Progenitor cell of endocrine pancreas (in vitro differentiated cells): ENCODE measurements at regions not wholly inside any gene's neighbourhood (a gene's known extent, or its start where the extent isn't known, plus 50 kb on each side); places are given as distances from the start of the nearest gene placed in this dataset.

Source experiments
- DNase-seq: peaks from one replicate; pipeline ENCODE4 v3.0.0; 2021; ENCODE audit warnings: low spot score; ENCODE audit not compliant: unreplicated experiment
- H3K27ac Mint-ChIP-seq: 2 replicates; pipeline ENCODE4 v1.8.0; 2021; ENCODE audit warnings: mild to moderate bottlenecking, moderate library complexity, mixed read lengths
- H3K27me3 Mint-ChIP-seq: 2 replicates; pipeline ENCODE4 v1.8.0; 2021; ENCODE audit warnings: mixed read lengths
- H3K36me3 Mint-ChIP-seq: 2 replicates; pipeline ENCODE4 v1.8.0; 2022; ENCODE audit warnings: mixed read lengths; ENCODE audit not compliant: insufficient read depth
- H3K4me1 Mint-ChIP-seq: 2 replicates; pipeline ENCODE4 v1.8.0; 2021; ENCODE audit warnings: low read depth, mixed read lengths
- H3K4me3 Mint-ChIP-seq: 2 replicates; pipeline ENCODE4 v1.8.0; 2021; ENCODE audit warnings: low read depth, mild to moderate bottlenecking, moderate library complexity, mixed read lengths
- H3K9me3 Mint-ChIP-seq: 2 replicates; pipeline ENCODE4 v1.8.0; 2021; ENCODE audit warnings: low read depth, mixed read lengths
- CTCF ChIP-seq: fragments of 200-600 bp; sonication (generic); IDR thresholded peaks from one replicate; pipeline ENCODE4 v1.5.0; 2021; ENCODE audit warnings: antibody characterized with exemption, mild to moderate bottlenecking; ENCODE audit not compliant: unreplicated experiment

GRCh38 chr4:4794421-4794820, 65.0 kb upstream of the MSX1 start:
- H3K27me3 Mint-ChIP-seq: peaks cover 3% of the 10 kb centered on the region
- no peak overlapping the region for H3K27ac Mint-ChIP-seq
- DNase-seq: no peak
- no peak for TF ChIP-seq CTCF
- H3K9me3 Mint-ChIP-seq: peaks cover 5% of the 10 kb centered on the region
- no peaks in the 10 kb centered on the region for H3K4me1 Mint-ChIP-seq
- peaks cover 2% of the 10 kb centered on the region for H3K36me3 Mint-ChIP-seq
- H3K4me3 Mint-ChIP-seq: no peak overlapping the region

GRCh38 chr4:4792466-4792865, 67.0 kb upstream of the MSX1 start:
- DNase-seq: no peak
- Mint-ChIP-seq H3K27ac (no peak overlapping the region), H3K36me3 (peaks cover 7% of the 10 kb centered on the region), H3K4me1 (no peaks in the 10 kb centered on the region), H3K4me3 (no peak overlapping the region), H3K27me3 (peaks cover 3% of the 10 kb centered on the region), H3K9me3 (peaks cover 17% of the 10 kb centered on the region)
- no peak for TF ChIP-seq CTCF

- H3K27ac Mint-ChIP-seq: no peak overlapping the region
- DNase-seq: no peak
- H3K9me3 Mint-ChIP-seq: peaks cover 19% of the 10 kb centered on the region
- TF ChIP-seq CTCF: no peak
- no peak overlapping the region for H3K4me3 Mint-ChIP-seq
- H3K36me3 Mint-ChIP-seq: peaks cover 7% of the 10 kb centered on the region
- H3K4me1 Mint-ChIP-seq: no peaks in the 10 kb centered on the region
- peaks cover 3% of the 10 kb centered on the region for H3K27me3 Mint-ChIP-seq
Measured at GRCh38 chr4:4791299-4792111, 68.0 kb upstream of the MSX1 start.

GRCh38 chr4:4789462-4789861, 70.0 kb upstream of the MSX1 start:
- no peaks in the 10 kb centered on the region for H3K4me1 Mint-ChIP-seq
- TF ChIP-seq CTCF: no peak
- H3K9me3 Mint-ChIP-seq: peaks cover 19% of the 10 kb centered on the region
- H3K27ac Mint-ChIP-seq: no peak overlapping the region
- no peak for DNase-seq
- no peak overlapping the region for H3K4me3 Mint-ChIP-seq
- peaks cover 3% of the 10 kb centered on the region for H3K27me3 Mint-ChIP-seq
- H3K36me3 Mint-ChIP-seq: peaks cover 7% of the 10 kb centered on the region

GRCh38 chr4:4788573-4788972, 70.9 kb upstream of the MSX1 start:
- H3K27ac Mint-ChIP-seq: no peak overlapping the region
- H3K36me3 Mint-ChIP-seq: peaks cover 7% of the 10 kb centered on the region
- no peak for DNase-seq
- H3K4me3 Mint-ChIP-seq: no peak overlapping the region
- peaks cover 3% of the 10 kb centered on the region for H3K27me3 Mint-ChIP-seq
- H3K4me1 Mint-ChIP-seq: no peaks in the 10 kb centered on the region
- H3K9me3 Mint-ChIP-seq: peaks cover 19% of the 10 kb centered on the region
- no peak for TF ChIP-seq CTCF
